NT2/D1 (cell line): ENCODE measurements at regions not wholly inside any gene's neighbourhood (a gene's known extent, or its start where the extent isn't known, plus 50 kb on each side); places are given as distances from the start of the nearest gene placed in this dataset.

ENCODE experiments used
- SUZ12 ChIP-seq: IDR thresholded peaks from 2 replicates; pipeline ENCODE4 v1.6.1; 2011; ENCODE audit not compliant: insufficient read length, insufficient read depth; ENCODE audit errors: extremely low read depth
- YY1 ChIP-seq: IDR thresholded peaks from 2 replicates; pipeline ENCODE4 v1.6.1; 2011; ENCODE audit not compliant: insufficient read length, insufficient read depth

- TF ChIP-seq SUZ12 (no peak), YY1 (no peak)
Observed at GRCh38 chr14:84792722-84793410, 737.1 kb upstream of the FLRT2 start.
